Retinal pigment epithelial cell (primary cell): ENCODE measurements at regions not wholly inside any gene's neighbourhood (a gene's known extent, or its start where the extent isn't known, plus 50 kb on each side); places are given as distances from the start of the nearest gene placed in this dataset.

Experiments used
- DNase-seq: peaks from one replicate; pipeline ENCODE4 v3.0.0-alpha.2; 2010; ENCODE audit warnings: low read depth
- H3K4me3 ChIP-seq: 2 replicates; pipeline ENCODE4 v1.5.1; 2011; ENCODE audit warnings: mild to moderate bottlenecking, low read length, control low read depth, moderate library complexity
- TF ChIP-seq, protein P1 (sequence below): conservative IDR thresholded peaks from 2 replicates; pipeline ENCODE4 v1.5.1; 2011; ENCODE audit warnings: low read depth, low read length, control low read depth, inconsistent platforms

DNA sequence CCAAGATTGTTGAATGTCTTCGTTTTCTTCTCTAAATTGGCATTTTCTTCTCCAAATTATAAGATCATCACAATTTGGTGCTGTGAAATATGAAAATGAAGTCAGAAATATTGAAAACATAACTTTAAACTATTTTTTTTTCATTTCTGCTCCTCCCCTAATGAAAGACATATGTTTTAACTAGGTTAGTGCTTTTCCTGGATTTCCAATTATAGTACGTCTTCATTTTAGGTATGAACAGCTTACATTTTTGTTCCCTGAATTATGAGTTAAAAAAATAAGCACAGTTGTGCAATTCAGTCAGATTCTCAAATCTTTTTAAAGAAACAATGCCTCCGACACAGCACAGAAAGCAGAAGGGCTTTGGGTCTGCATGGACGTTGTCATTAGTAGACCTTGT lies 83.5 kb upstream of the CFAP20DC start:
- TF ChIP-seq, protein P1, sequence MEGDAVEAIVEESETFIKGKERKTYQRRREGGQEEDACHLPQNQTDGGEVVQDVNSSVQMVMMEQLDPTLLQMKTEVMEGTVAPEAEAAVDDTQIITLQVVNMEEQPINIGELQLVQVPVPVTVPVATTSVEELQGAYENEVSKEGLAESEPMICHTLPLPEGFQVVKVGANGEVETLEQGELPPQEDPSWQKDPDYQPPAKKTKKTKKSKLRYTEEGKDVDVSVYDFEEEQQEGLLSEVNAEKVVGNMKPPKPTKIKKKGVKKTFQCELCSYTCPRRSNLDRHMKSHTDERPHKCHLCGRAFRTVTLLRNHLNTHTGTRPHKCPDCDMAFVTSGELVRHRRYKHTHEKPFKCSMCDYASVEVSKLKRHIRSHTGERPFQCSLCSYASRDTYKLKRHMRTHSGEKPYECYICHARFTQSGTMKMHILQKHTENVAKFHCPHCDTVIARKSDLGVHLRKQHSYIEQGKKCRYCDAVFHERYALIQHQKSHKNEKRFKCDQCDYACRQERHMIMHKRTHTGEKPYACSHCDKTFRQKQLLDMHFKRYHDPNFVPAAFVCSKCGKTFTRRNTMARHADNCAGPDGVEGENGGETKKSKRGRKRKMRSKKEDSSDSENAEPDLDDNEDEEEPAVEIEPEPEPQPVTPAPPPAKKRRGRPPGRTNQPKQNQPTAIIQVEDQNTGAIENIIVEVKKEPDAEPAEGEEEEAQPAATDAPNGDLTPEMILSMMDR = no peak
- H3K4me3 ChIP-seq = no peak overlapping the region
- DNase-seq = no peak

DNA sequence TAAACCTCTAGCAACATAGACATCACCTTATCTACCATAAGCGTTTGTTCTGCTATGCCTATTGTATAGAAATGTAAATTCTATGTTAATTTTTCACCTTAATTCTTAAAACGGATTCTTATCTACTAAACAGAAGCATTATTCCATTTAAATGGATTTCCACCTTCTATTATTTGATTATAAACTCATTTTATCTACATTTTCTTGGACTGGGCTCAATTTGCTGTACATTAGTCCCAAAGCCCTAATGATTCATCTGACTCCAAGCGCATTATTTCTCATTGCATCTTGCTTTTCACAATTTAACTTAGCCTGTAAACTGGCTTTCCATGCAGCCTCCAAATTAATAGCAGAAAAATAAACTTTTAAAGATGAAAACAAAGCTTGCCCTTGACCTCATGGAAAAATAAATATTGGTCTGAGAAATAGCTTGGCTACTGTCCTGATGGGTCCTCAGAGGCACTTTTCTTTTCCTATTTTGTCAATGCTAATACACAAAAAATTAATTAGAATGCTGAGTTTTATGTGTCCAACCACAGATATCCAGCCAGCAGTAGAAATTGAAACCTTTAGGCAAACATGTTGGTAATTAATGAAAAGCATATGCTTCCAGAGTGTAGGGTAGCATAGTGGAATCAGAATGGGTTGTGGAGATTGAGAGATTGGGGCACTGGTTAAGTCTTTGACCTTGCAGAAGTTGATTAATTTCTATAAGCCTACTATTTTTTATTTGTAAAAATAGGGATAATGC lies 81.4 kb upstream of the CFAP20DC start:
- DNase-seq = no peak
- TF ChIP-seq, protein P1 = no peak
- no peak overlapping the region for H3K4me3 ChIP-seq

GRCh38 chr3:59128685-59129084 lies 78.9 kb upstream of the CFAP20DC start:
- no peak for DNase-seq
- TF ChIP-seq, protein P1 = no peak
- no peak overlapping the region for H3K4me3 ChIP-seq

GRCh38 chr3:59127071-59127470 lies 77.2 kb upstream of the CFAP20DC start:
- peak; percentile 94 for DNase-seq
- H3K4me3 ChIP-seq = no peak overlapping the region
- TF ChIP-seq, protein P1 = no peak

GRCh38 chr3:59126446-59126845 lies 76.6 kb upstream of the CFAP20DC start:
- H3K4me3 ChIP-seq = no peak overlapping the region
- TF ChIP-seq, protein P1 = no peak
- no peak for DNase-seq

GRCh38 chr3:59121346-59122144 lies 71.7 kb upstream of the CFAP20DC start:
- TF ChIP-seq, protein P1 = peak; percentile 1
- H3K4me3 ChIP-seq = no peak overlapping the region
- no peak for DNase-seq
